ENCODE measurements at regions not wholly inside any gene's neighbourhood (a gene's known extent, or its start where the extent isn't known, plus 50 kb on each side); places are given as distances from the start of the nearest gene placed in this dataset.

DNA sequence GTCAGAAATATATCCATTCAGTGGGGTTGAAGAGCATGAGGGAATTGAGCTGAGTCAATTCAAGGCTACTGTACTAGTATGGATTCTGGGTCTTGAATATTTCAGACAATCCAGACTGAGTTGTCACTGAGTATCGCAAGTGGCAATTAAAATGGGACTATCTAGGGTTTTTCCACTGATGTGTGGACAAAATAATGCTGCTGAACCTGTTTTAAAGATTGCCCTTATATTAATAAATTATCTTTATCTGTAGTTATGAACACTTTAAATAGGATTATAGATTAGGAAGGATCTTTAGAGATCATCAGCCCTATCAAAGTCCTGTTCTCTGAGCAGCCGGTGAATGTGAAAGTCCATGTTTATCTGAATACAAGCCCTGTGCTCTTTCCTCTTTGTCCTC, 478.3 kb upstream of the KIRREL3 start:
- TF ChIP-seq CTCF (IDR thresholded peaks at IDR 0.05; ENCODE audit: poor library complexity, severe bottlenecking) = no peak
- no peak for TF ChIP-seq REST (IDR thresholded peaks at IDR 0.05; ENCODE audit: borderline replicate concordance)
- no peak for TF ChIP-seq EP300 (conservative IDR thresholded peaks at IDR 0.05; ENCODE audit: poor library complexity, severe bottlenecking)
- TF ChIP-seq POLR2AphosphoS5 (IDR thresholded peaks at IDR 0.05) = no peak
